ENCODE measurements at regions not wholly inside any gene's neighbourhood (a gene's known extent, or its start where the extent isn't known, plus 50 kb on each side); places are given as distances from the start of the nearest gene placed in this dataset.
"Not testable (repeated sequence)": the region's sequence is repeated elsewhere in the genome, so short reads cannot be mapped to it uniquely, and the experiment has no call there.

DNA sequence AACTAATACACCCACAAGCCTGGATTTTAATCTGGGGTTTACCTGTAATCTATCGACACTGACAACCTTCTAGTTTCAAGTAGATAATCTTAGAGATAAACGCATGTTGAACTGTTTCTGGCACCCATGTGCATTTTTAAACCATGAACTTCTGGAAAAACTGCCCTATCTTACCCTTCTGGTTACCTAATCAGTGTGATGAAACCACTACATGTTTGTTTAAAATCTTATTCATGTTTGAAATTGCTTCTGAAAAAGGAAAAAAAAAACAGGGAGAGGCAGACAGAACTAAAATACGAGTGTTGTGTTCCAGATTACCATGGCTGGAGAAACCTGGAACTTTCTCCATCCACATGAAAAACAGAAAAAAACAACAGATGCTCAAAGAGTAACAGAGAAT is 139.3 kb downstream of the MID1IP1 start:
- peaks cover 3% of the 10 kb centered on the region for H3K27me3 Mint-ChIP-seq
- no peak overlapping the region for H3K4me3 Mint-ChIP-seq
- no peak overlapping the region for H3K27ac Mint-ChIP-seq
- no peak for DNase-seq
- no peaks in the 10 kb centered on the region for H3K36me3 Mint-ChIP-seq
- peaks cover 3% of the 10 kb centered on the region for H3K9me3 Mint-ChIP-seq
- H3K4me1 Mint-ChIP-seq: no peaks in the 10 kb centered on the region
- CTCF ChIA-PET: no interaction called here

DNA sequence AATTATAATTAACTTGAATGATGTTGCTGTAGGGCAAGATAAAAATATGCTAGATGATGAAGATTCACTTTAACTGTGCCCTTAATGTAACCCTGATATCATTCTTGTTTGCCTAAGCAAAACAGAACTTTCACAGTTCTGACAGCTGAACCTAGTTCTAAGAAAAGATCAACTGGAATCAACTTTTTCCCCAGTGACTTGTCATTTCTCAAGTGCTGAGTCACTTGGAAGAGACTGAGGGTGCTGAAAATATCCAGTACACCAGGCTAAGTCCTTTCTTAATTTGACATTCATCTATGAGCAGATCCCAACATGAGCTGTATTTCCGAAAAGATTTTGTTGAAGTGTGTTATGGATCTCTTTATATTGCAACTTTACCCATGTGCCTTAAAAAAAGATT is 140.4 kb downstream of the MID1IP1 start:
- no peaks in the 10 kb centered on the region for H3K36me3 Mint-ChIP-seq
- no peak overlapping the region for H3K27ac Mint-ChIP-seq
- H3K4me1 Mint-ChIP-seq: no peaks in the 10 kb centered on the region
- peaks cover 3% of the 10 kb centered on the region for H3K9me3 Mint-ChIP-seq
- peaks cover 3% of the 10 kb centered on the region for H3K27me3 Mint-ChIP-seq
- no peak for DNase-seq
- no peak overlapping the region for H3K4me3 Mint-ChIP-seq
- CTCF ChIA-PET: no interaction called here

DNA sequence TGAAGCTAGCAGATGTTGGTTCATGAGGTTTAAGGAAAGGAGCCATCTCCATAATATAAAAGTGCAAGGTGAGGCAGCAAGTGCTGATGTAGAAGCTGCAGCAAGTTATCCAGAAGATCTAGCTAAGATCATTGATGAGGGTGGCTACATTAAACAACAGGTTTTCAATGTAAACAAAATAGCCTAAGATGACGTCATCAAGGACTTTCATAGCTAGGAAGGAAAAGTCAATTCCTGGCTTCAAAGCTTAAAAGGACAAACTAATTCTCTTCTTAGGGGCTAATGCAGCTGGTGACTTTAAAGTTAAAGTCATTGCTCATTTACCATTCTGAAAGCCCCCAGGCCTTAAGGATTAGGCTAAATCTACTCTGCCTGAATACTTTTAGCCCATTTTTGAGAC is 141.9 kb downstream of the MID1IP1 start:
- no peak for DNase-seq
- Mint-ChIP-seq H3K36me3 (no peaks in the 10 kb centered on the region), H3K9me3 (peaks cover 3% of the 10 kb centered on the region), H3K27ac (no peak overlapping the region), H3K4me3 (no peak overlapping the region), H3K4me1 (no peaks in the 10 kb centered on the region), H3K27me3 (peaks cover 3% of the 10 kb centered on the region)
- CTCF ChIA-PET: no interaction called here

DNA sequence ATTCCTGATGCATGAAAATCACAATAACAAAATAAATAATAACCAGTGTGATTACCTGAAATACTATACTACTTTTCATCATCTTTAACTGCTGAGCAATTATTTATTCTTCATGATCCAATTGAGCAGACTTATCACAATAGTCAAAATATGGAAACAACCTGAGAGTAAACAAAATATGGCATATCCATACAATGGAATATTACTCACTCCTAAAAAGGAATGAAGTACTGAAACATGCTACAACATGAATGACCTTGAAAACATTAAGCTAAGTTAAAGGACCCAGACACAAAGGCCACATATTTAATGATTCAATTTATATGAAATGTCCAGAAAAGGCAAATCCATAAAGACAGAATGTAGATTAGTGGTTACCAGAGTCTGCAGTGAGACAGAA is 146.8 kb downstream of the MID1IP1 start:
- H3K4me3 Mint-ChIP-seq: no peak overlapping the region
- CTCF ChIA-PET: no interaction called here
- H3K36me3 Mint-ChIP-seq: no peaks in the 10 kb centered on the region

DNA sequence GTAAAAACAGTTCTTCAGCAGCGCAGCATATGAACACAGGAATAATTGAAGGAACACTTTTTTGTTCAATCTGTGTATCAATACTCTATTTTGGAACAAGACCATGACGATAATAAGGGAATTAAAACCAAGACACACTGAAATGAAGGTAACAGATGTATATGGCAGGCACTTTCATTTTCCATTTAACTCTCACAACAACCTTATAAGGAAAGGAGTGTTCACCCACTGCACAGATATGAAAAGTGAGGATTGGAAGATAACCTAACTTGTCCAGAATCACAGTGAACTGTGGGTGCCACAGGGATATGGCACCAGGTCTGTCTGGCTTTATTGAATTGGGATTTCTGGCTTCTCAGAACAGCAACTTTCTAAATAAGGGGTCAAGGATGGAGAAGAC is 153.3 kb downstream of the MID1IP1 start:
- H3K27ac Mint-ChIP-seq: no peak overlapping the region
- CTCF ChIA-PET: no interaction called here
- no peaks in the 10 kb centered on the region for H3K36me3 Mint-ChIP-seq
- H3K4me1 Mint-ChIP-seq: no peaks in the 10 kb centered on the region
- no peak overlapping the region for H3K4me3 Mint-ChIP-seq
- DNase-seq: no peak
- H3K27me3 Mint-ChIP-seq: no peaks in the 10 kb centered on the region
- no peaks in the 10 kb centered on the region for H3K9me3 Mint-ChIP-seq

More for the DNA sequence above, 146.8 kb downstream of the MID1IP1 start:
- Mint-ChIP-seq H3K4me1 (no peaks in the 10 kb centered on the region), H3K27ac (no peak overlapping the region), H3K9me3 (peaks cover 3% of the 10 kb centered on the region), H3K27me3 (peaks cover 3% of the 10 kb centered on the region)
- DNase-seq: no peak

DNA sequence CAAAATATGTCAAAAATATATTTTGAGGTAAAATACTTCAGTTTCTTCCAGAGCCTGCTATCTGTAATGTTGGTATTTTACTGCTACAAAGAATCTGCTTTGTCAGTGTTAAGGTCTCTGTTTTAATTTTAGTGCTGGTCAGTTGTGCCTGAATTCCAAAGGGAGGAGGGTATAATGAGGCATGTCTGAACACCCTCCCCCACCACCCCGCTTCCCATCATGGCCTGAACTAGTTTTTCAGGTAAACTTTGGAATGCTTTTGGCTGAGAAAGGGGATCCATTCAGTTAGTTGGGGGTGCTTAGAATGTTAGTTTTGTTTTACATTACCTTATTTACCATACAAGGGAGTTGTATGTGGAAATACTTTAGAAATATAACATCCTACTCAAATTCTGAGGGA is 158.5 kb downstream of the MID1IP1 start:
- CTCF ChIA-PET: no interaction called here
- no peak for DNase-seq
- H3K9me3 Mint-ChIP-seq: no peaks in the 10 kb centered on the region
- no peak overlapping the region for H3K4me3 Mint-ChIP-seq
- no peaks in the 10 kb centered on the region for H3K36me3 Mint-ChIP-seq
- no peak overlapping the region for H3K27ac Mint-ChIP-seq
- no peaks in the 10 kb centered on the region for H3K4me1 Mint-ChIP-seq
- no peaks in the 10 kb centered on the region for H3K27me3 Mint-ChIP-seq

DNA sequence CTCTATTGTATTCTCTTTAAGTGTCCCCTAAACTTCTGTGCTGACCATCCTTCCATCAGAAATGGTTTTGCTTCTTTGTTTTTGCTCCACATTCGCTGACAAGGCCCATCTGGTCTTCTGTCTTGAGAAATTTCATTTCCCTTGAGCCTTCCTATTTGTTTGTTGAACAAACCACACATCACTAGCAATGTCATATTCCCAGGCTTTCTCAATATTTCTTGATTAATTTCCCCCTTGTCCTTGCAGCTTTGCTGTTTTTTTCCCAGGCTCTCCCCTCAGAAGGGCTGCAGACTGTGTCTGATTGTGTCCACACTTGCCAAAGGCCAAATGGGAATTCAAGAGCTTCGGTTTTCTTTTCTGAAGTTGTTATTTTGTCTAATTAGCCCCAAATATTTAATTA is 158.9 kb downstream of the MID1IP1 start:
- no peak overlapping the region for H3K27ac Mint-ChIP-seq
- CTCF ChIA-PET: no interaction called here
- no peaks in the 10 kb centered on the region for H3K9me3 Mint-ChIP-seq
- H3K36me3 Mint-ChIP-seq: no peaks in the 10 kb centered on the region
- DNase-seq: no peak
- no peak overlapping the region for H3K4me3 Mint-ChIP-seq
- no peaks in the 10 kb centered on the region for H3K4me1 Mint-ChIP-seq
- H3K27me3 Mint-ChIP-seq: no peaks in the 10 kb centered on the region

DNA sequence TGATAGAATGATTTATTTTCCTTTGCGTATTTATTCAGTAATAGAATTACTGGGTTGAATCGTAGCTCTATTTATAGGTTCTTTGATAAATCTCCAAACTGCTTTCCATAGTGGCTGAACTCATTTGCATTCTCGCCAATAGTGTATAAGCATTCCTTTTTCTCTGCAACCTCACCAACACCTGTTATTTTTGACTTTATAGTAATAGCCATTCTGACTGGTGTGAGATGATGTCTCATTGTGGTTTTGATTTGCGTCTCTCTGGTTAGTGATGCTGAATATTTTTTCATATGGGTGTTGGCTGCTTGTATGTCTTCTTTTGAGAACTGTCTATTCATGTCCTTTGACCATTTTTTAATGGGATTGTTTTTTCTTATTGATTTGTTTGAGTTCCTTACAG is 160.7 kb downstream of the MID1IP1 start:
- CTCF ChIA-PET: no interaction called here
- H3K27me3 Mint-ChIP-seq: no peaks in the 10 kb centered on the region
- no peak for DNase-seq
- H3K36me3 Mint-ChIP-seq: no peaks in the 10 kb centered on the region
- no peaks in the 10 kb centered on the region for H3K4me1 Mint-ChIP-seq
- no peaks in the 10 kb centered on the region for H3K9me3 Mint-ChIP-seq
- no peak overlapping the region for H3K4me3 Mint-ChIP-seq
- H3K27ac Mint-ChIP-seq: no peak overlapping the region

DNA sequence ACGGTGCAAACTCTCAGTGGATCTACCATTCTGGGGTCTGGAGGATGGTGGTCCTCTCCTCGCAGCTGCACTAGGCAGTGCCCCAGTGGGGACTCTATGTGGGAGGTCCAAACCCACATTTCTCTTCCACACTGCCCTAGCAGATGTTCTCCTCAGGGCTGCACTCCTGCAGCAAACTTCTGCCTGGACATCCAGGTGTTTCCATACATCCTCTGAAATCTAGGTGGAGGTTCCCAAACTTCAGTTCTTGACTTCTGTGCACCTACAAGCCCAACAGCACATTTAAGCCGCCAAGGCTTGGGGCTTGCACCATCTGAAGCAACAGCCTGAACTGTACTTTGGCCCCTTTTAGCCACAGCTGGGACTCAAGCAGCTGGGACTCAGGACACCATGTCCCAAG is 162.0 kb downstream of the MID1IP1 start:
- CTCF ChIA-PET, H3K9me3 Mint-ChIP-seq, H3K4me1 Mint-ChIP-seq, DNase-seq, H3K27me3 Mint-ChIP-seq, H3K27ac Mint-ChIP-seq, H3K36me3 Mint-ChIP-seq, H3K4me3 Mint-ChIP-seq: not testable (repeated sequence)

DNA sequence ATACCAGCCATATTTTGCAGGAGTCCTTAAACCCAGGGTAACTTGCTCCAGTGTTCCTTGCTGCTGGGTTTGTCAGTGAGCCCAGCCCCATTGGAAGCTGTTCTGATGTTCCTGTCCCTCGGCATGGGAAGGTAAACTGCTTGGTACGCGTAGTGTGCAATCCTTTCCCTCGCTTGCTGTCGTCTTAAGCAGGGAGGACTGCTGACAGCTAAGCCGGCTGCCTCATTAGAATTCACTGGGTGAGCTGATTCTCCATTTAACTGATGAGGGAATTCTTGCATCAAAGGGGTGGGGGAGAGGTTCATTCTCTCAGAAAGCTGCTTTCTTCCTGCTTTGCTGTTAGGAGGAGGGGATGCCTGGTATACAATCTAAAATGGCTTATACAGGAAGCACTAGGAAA is 164.6 kb downstream of the MID1IP1 start:
- H3K36me3 Mint-ChIP-seq: no peaks in the 10 kb centered on the region
- no peak overlapping the region for H3K27ac Mint-ChIP-seq
- H3K9me3 Mint-ChIP-seq: no peaks in the 10 kb centered on the region
- no peak overlapping the region for H3K4me3 Mint-ChIP-seq
- no peaks in the 10 kb centered on the region for H3K27me3 Mint-ChIP-seq
- no peaks in the 10 kb centered on the region for H3K4me1 Mint-ChIP-seq
- no peak for DNase-seq
- CTCF ChIA-PET: no interaction called here

DNA sequence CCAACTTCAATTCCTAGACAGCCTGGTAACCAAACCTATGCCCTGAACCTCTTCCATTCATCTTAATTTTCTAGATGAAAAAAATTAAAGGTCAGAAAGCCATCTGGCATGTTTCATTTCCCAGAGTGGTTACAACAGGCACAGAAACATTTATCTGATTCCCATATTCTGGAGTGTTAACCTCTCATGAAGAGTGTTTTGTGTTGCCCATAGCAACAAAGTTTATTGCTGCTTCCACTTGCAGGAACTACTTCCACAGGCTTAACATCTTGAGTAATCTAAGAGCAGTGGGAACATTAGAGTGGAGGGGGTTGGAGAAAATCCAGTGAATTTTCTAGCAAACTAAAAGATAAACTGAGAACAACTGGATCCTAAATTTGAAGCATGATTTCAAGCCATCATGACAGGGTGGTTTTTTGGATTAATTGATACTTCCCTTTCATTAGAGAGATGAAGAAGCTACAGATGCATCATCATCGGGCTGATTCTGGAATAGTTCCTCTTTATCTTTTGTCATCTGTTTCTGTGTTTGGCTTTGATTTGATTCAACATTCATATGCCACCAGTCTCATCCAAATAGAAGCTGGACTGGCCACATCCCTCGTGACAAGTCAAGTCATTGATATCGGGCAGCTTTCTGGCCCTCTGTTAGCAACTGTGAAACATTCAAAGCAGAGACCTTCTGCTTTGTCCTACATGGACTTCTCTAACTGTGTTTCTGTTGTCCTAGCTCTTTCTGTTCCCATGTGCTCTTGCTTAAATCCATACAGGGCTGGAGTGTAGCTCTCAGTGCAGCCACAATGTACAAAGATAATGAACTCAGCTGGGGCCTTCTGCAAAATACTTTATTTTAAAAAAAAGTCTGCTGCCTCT is 167.3 kb downstream of the MID1IP1 start:
- DNase-seq: no peak
- H3K9me3 Mint-ChIP-seq: no peaks in the 10 kb centered on the region
- H3K4me1 Mint-ChIP-seq: no peaks in the 10 kb centered on the region
- no peak overlapping the region for H3K4me3 Mint-ChIP-seq
- CTCF ChIA-PET: no interaction called here
- H3K36me3 Mint-ChIP-seq: no peaks in the 10 kb centered on the region
- H3K27me3 Mint-ChIP-seq: no peaks in the 10 kb centered on the region
- no peak overlapping the region for H3K27ac Mint-ChIP-seq

DNA sequence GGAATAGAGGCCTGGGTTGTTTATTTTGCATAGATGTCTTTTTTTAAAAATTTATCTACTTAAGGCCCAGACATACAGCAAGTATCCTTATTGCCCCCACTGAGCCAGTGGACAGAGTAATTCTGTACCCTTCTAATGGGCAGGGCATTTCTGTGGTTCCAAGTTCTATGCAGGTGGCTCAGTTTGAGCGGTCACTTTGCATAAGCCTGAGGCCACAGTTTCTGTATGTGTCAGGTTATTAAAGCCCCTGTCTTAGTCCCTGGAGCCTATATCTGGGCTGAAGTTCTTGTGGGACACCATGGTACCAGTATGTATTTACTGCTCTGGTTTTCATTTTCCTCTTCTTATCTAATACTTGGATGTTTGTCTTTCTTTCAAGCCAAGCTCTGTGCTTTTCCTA is 168.8 kb downstream of the MID1IP1 start:
- Mint-ChIP-seq H3K27ac (no peak overlapping the region), H3K9me3 (no peaks in the 10 kb centered on the region), H3K36me3 (no peaks in the 10 kb centered on the region), H3K27me3 (no peaks in the 10 kb centered on the region), H3K4me1 (no peaks in the 10 kb centered on the region), H3K4me3 (no peak overlapping the region)
- DNase-seq: no peak
- CTCF ChIA-PET: no interaction called here

DNA sequence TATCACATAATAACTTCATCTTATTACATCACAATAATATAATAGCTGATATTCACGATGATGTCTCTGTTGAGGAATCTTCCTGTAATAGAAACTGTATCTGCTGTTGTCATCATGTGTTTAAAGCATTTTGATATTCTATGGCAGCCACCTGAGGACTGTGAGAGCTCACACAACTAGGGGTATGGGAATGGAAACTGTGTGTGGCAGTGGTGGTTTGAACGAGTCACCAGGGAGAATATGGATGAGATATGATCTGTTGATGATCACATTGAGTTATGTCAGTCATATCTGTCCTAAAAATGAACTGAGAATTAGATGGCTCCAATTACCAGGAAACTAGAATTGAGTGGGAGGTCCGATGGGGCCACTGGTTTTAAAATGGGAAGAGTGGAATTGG is 169.6 kb downstream of the MID1IP1 start:
- no peak overlapping the region for H3K27ac Mint-ChIP-seq
- H3K9me3 Mint-ChIP-seq: no peaks in the 10 kb centered on the region
- DNase-seq: no peak
- CTCF ChIA-PET: no interaction called here
- H3K27me3 Mint-ChIP-seq: no peaks in the 10 kb centered on the region
- H3K4me3 Mint-ChIP-seq: no peak overlapping the region
- no peaks in the 10 kb centered on the region for H3K36me3 Mint-ChIP-seq
- no peaks in the 10 kb centered on the region for H3K4me1 Mint-ChIP-seq

DNA sequence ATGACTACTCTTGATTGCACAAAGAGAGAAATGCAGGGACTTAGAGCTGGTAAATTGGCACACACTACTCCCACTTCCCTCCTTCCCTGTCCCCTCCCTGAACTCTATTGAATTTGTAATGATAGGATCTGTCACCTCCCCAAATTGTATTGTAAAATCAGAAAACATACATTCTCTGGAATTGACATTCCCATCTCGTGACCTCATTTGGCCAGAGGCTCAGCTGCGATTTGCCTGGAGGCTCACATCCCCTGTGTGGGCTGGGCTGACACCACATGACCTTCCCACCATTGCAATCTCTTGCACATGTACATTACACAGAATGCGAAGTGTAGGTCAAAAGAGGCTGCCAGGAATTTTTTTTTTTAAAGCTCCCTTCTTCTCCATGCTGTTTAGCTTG is 172.1 kb downstream of the MID1IP1 start:
- H3K36me3 Mint-ChIP-seq: no peaks in the 10 kb centered on the region
- H3K4me1 Mint-ChIP-seq: no peaks in the 10 kb centered on the region
- H3K9me3 Mint-ChIP-seq: no peaks in the 10 kb centered on the region
- CTCF ChIA-PET: no interaction called here
- no peaks in the 10 kb centered on the region for H3K27me3 Mint-ChIP-seq
- no peak overlapping the region for H3K4me3 Mint-ChIP-seq
- DNase-seq: no peak
- no peak overlapping the region for H3K27ac Mint-ChIP-seq

DNA sequence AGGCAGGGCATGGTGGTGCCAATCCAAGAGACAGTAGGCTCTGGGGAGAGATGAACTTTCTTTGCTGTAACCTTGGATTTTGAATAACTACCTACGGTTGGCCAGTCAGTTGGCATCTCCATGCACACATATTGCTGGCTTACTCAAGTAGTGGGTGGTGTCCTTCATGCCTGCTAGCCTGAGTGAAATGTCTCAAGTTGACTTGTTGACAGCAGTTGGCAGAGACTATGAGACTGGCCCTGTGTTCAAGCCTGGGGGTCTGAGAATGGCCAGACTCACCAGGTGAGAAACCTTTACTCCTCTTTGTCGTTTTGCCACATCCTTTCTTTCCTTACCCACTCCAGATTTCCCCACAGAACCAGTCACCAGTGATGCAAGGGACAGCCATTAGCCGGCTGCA is 173.3 kb downstream of the MID1IP1 start:
- no peaks in the 10 kb centered on the region for H3K4me1 Mint-ChIP-seq
- no peaks in the 10 kb centered on the region for H3K9me3 Mint-ChIP-seq
- CTCF ChIA-PET: no interaction called here
- H3K36me3 Mint-ChIP-seq: no peaks in the 10 kb centered on the region
- H3K4me3 Mint-ChIP-seq: no peak overlapping the region
- no peak for DNase-seq
- H3K27me3 Mint-ChIP-seq: no peaks in the 10 kb centered on the region
- H3K27ac Mint-ChIP-seq: no peak overlapping the region
